Endothelial cell (in vitro differentiated cells): ENCODE measurements at regions not wholly inside any gene's neighbourhood (a gene's known extent, or its start where the extent isn't known, plus 50 kb on each side); places are given as distances from the start of the nearest gene placed in this dataset.

ENCODE experiments used
- DNase-seq: peaks from one replicate; pipeline ENCODE4 v3.0.0; 2021; ENCODE audit warnings: low spot score
- H3K27ac Mint-ChIP-seq: one replicate; pipeline ENCODE4 v1.8.0; 2021; ENCODE audit warnings: mixed read lengths, inconsistent platforms; ENCODE audit not compliant: unreplicated experiment
- H3K27me3 Mint-ChIP-seq: one replicate; pipeline ENCODE4 v1.8.0; 2021; ENCODE audit warnings: mild to moderate bottlenecking, moderate library complexity, mixed read lengths, inconsistent platforms; ENCODE audit not compliant: unreplicated experiment
- H3K36me3 Mint-ChIP-seq: one replicate; pipeline ENCODE4 v1.8.0; 2021; ENCODE audit warnings: mild to moderate bottlenecking, low read depth, mixed read lengths, inconsistent platforms; ENCODE audit not compliant: unreplicated experiment
- H3K4me1 Mint-ChIP-seq: one replicate; pipeline ENCODE4 v1.8.0; 2021; ENCODE audit warnings: mild to moderate bottlenecking, mixed read lengths, inconsistent platforms; ENCODE audit not compliant: unreplicated experiment
- H3K4me3 Mint-ChIP-seq: one replicate; pipeline ENCODE4 v1.8.0; 2021; ENCODE audit warnings: mild to moderate bottlenecking, mixed read lengths, inconsistent platforms; ENCODE audit not compliant: unreplicated experiment
- H3K9me3 Mint-ChIP-seq: one replicate; pipeline ENCODE4 v1.8.0; 2021; ENCODE audit warnings: mixed read lengths, inconsistent platforms; ENCODE audit not compliant: unreplicated experiment
- TF ChIP-seq, protein P1 (sequence below): fragments of 200-600 bp; sonication (generic); IDR thresholded peaks from one replicate; pipeline ENCODE4 v1.5.0; 2021; ENCODE audit warnings: antibody characterized with exemption; ENCODE audit not compliant: unreplicated experiment

DNA sequence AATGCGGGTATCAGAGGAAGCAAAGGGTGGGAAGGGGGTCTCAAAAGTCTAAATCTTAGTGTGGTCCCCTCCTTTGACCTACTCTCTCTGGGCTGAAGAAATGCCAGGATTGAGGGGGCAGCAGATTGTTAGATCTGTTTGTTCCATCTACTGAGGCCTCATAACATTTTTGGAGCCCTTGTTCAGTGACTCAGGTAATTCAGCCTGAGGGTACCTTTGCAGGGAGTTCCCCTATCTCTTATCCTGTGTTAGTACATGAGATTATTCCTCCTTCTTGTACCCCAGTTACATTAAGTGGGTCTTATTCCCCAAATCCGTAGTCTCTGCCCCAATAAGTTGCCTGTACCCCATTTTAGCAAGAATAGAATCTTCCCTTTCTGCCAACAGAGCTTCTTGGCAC lies 79.0 kb downstream of the RTL9 start:
- Mint-ChIP-seq H3K36me3 (no peaks in the 10 kb centered on the region), H3K9me3 (no peaks in the 10 kb centered on the region), H3K27ac (no peak overlapping the region), H3K4me1 (no peaks in the 10 kb centered on the region), H3K27me3 (no peaks in the 10 kb centered on the region), H3K4me3 (no peak overlapping the region)
- TF ChIP-seq, protein P1, sequence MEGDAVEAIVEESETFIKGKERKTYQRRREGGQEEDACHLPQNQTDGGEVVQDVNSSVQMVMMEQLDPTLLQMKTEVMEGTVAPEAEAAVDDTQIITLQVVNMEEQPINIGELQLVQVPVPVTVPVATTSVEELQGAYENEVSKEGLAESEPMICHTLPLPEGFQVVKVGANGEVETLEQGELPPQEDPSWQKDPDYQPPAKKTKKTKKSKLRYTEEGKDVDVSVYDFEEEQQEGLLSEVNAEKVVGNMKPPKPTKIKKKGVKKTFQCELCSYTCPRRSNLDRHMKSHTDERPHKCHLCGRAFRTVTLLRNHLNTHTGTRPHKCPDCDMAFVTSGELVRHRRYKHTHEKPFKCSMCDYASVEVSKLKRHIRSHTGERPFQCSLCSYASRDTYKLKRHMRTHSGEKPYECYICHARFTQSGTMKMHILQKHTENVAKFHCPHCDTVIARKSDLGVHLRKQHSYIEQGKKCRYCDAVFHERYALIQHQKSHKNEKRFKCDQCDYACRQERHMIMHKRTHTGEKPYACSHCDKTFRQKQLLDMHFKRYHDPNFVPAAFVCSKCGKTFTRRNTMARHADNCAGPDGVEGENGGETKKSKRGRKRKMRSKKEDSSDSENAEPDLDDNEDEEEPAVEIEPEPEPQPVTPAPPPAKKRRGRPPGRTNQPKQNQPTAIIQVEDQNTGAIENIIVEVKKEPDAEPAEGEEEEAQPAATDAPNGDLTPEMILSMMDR: no peak
- DNase-seq: no peak

DNA sequence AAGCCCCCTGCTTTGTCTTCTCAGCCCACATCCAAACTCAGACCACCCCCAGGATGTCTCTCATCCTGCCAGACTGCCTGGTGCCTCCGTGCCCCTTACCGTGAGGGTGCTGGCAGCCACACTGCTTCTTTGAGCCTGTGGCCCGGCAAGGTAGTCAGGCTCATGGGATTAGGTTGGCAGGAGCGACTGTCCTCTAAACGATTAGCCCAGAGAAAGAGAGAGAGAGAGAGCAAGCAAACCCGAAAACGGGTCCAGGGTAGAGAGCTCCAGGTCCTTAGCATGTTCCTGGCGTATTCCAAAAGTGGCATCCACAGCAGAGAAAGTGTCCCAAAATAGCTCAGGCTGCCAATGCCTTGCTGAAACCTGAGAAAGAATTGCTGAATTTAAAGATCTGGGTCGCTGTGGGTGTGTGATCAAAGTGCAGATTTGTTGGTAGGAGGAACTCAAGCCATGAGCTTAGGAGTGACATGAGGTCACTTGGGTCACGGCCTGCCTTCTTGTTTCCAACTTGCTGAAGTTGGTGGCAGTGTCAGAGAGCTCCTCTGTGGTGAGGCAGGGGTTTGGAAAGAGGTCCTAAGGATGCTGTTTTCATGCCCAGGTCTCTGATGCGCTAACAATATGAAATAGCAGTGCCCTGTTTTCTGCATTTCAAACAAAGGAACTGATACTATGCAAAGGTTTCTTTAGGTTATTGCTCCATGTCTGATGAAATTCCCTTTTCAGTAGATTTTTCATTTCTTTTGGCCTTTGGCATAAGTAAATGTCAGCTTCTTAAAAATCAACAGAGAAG lies 81.6 kb downstream of the RTL9 start:
- H3K27me3 Mint-ChIP-seq: no peaks in the 10 kb centered on the region
- H3K9me3 Mint-ChIP-seq: no peaks in the 10 kb centered on the region
- H3K27ac Mint-ChIP-seq: no peak overlapping the region
- H3K4me3 Mint-ChIP-seq: no peak overlapping the region
- no peaks in the 10 kb centered on the region for H3K36me3 Mint-ChIP-seq
- TF ChIP-seq, protein P1: no peak
- DNase-seq: no peak
- H3K4me1 Mint-ChIP-seq: peaks cover 4% of the 10 kb centered on the region

DNA sequence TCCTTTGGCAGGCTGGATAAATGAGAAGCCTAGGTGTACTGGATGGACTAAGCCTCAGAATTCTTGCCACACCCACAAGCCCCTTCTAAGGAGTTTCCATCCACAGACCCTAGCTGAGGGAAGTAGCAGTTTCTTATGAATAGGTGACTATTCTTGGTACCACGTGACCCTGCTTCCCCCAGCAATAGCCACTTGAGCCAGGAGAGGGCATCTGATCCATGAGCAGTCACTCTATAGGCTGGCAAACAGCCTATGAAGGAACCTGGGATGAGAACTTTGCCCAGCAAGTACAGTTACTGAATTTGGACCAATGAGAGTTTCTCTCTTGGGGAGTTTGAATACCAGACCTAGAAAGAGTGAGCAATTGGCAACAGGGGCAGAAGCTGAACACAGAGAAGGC lies 84.0 kb downstream of the RTL9 start:
- Mint-ChIP-seq H3K4me3 (no peak overlapping the region), H3K9me3 (no peaks in the 10 kb centered on the region), H3K27ac (no peak overlapping the region), H3K27me3 (no peaks in the 10 kb centered on the region), H3K4me1 (peaks cover 8% of the 10 kb centered on the region), H3K36me3 (no peaks in the 10 kb centered on the region)
- peak; percentile 15 for DNase-seq
- TF ChIP-seq, protein P1: peak; percentile 14

DNA sequence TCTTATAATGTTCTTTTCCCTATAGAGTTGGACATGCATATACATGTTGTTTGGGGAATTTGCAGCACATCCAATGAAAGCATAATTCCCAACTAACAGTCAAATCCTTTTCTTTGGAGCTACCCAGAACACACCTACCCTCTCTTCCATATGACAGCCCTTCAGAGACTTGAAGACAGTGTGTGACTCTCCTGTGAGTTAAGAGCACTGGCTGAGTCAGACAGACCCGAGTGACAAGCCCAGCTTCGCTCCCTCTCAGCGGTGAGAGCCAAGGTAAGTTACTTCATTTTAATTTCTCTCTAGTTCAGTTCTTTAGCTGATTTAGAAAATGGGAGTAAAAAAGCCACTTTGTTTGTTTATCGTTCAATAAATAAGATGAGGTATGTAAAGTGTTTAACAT lies 86.3 kb downstream of the RTL9 start:
- no peak overlapping the region for H3K27ac Mint-ChIP-seq
- TF ChIP-seq, protein P1: no peak
- no peak for DNase-seq
- H3K27me3 Mint-ChIP-seq: no peaks in the 10 kb centered on the region
- no peaks in the 10 kb centered on the region for H3K9me3 Mint-ChIP-seq
- H3K4me3 Mint-ChIP-seq: no peak overlapping the region
- peaks cover 8% of the 10 kb centered on the region for H3K4me1 Mint-ChIP-seq
- no peaks in the 10 kb centered on the region for H3K36me3 Mint-ChIP-seq

DNA sequence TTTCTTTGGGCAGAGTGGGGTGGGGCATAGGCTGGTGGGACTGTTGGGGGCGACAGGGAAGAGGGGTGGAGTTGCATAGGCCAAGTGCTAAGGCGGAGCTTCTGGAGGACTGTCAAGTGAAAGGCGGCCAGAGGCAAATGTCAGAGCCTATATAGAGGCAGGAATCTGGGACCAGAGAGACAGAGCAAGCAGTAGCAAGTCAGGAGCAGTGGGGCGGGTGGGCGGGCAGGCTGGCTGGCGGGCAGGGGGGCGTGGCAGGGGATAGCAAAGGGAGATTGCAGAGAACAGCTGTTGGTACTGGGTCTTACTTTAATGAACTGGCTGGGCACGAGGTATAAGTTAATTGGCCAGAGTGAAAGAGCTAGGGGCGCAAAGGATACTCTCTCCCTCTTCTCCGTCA lies 89.8 kb downstream of the RTL9 start:
- no peak for DNase-seq
- no peak overlapping the region for H3K4me3 Mint-ChIP-seq
- H3K4me1 Mint-ChIP-seq: peaks cover 8% of the 10 kb centered on the region

More for the DNA sequence above, 89.8 kb downstream of the RTL9 start:
- Mint-ChIP-seq H3K27ac (no peak overlapping the region), H3K9me3 (no peaks in the 10 kb centered on the region), H3K36me3 (no peaks in the 10 kb centered on the region), H3K27me3 (no peaks in the 10 kb centered on the region)
- TF ChIP-seq, protein P1: no peak
